GM23338 (cell line): ENCODE measurements at regions not wholly inside any gene's neighbourhood (a gene's known extent, or its start where the extent isn't known, plus 50 kb on each side); places are given as distances from the start of the nearest gene placed in this dataset.

Experiments used
- ATAC-seq: fragments of 200-7000 bp; cut with Tn5 transposase; 3 replicates; pipeline ENCODE4 v1.9.1; 2020
- DNase-seq: peaks from one replicate; pipeline ENCODE4 v3.0.0-alpha.2; 2015; ENCODE audit warnings: low spot score
- H2AFZ ChIP-seq: fragments of 200-600 bp; sonication (generic); 2 replicates; pipeline ENCODE4 v1.8.0; 2016; ENCODE audit warnings: antibody characterized with exemption, mild to moderate bottlenecking, moderate library complexity
- H3F3A ChIP-seq: fragments of 200-600 bp; sonication (generic); replicated peaks from 2 replicates; pipeline ENCODE4 v1.8.0; 2017; ENCODE audit warnings: antibody characterized with exemption, mixed run types, low read depth
- H3K27ac ChIP-seq: fragments of 200-600 bp; sonication (generic); 2 replicates; pipeline ENCODE4 v1.6.1; 2016; ENCODE audit warnings: low read depth
- H3K27me3 ChIP-seq: fragments of 200-600 bp; sonication (generic); 2 replicates; pipeline ENCODE4 v1.8.0; 2016; ENCODE audit warnings: mild to moderate bottlenecking, mixed run types, moderate library complexity; ENCODE audit not compliant: insufficient read depth
- H3K36me3 ChIP-seq: fragments of 200-600 bp; sonication (generic); 2 replicates; pipeline ENCODE4 v1.8.0; 2016; ENCODE audit warnings: mild to moderate bottlenecking; ENCODE audit not compliant: insufficient read depth
- H3K4me1 ChIP-seq: fragments of 200-600 bp; sonication (generic); 2 replicates; pipeline ENCODE4 v1.8.0; 2016; ENCODE audit warnings: mild to moderate bottlenecking, moderate library complexity; ENCODE audit not compliant: insufficient read depth
- H3K4me2 ChIP-seq: fragments of 200-600 bp; sonication (generic); 2 replicates; pipeline ENCODE4 v1.7.1; 2017; ENCODE audit warnings: mixed run types
- H3K4me3 ChIP-seq: fragments of 200-600 bp; sonication (generic); 2 replicates; pipeline ENCODE4 v1.6.1; 2016; ENCODE audit warnings: mixed run types
- H3K79me2 ChIP-seq: fragments of 200-600 bp; sonication (generic); replicated peaks from 2 replicates; pipeline ENCODE4 v1.8.0; 2017; ENCODE audit warnings: mild to moderate bottlenecking; ENCODE audit not compliant: insufficient read depth
- H3K9me2 ChIP-seq: fragments of 200-600 bp; sonication (generic); 2 replicates; pipeline ENCODE4 v1.8.0; 2017; ENCODE audit not compliant: insufficient read depth
- H4K20me1 ChIP-seq: fragments of 200-600 bp; sonication (generic); replicated peaks from 2 replicates; pipeline ENCODE4 v1.8.0; 2017; ENCODE audit warnings: mild to moderate bottlenecking; ENCODE audit not compliant: insufficient read depth
- H3K27ac Mint-ChIP-seq: 2 replicates; pipeline ENCODE4 v1.8.0; 2020; ENCODE audit warnings: inconsistent platforms, mild to moderate bottlenecking, moderate library complexity, mixed read lengths
- H3K27me3 Mint-ChIP-seq: 3 replicates; pipeline ENCODE4 v1.8.0; 2022; ENCODE audit warnings: low read depth, mild to moderate bottlenecking, moderate library complexity, mixed read lengths, inconsistent platforms; ENCODE audit not compliant: insufficient read depth, poor library complexity
- H3K36me3 Mint-ChIP-seq: 3 replicates; pipeline ENCODE4 v1.8.0; 2021; ENCODE audit warnings: low read depth, mild to moderate bottlenecking, inconsistent platforms, moderate library complexity, mixed read lengths
- H3K4me1 Mint-ChIP-seq: 3 replicates; pipeline ENCODE4 v1.8.0; 2020; ENCODE audit warnings: mild to moderate bottlenecking, inconsistent platforms, mixed read lengths
- H3K4me3 Mint-ChIP-seq: 3 replicates; pipeline ENCODE4 v1.8.0; 2021; ENCODE audit warnings: moderate library complexity, mild to moderate bottlenecking, inconsistent platforms, mixed read lengths
- H3K9me3 Mint-ChIP-seq: 3 replicates; pipeline ENCODE4 v1.8.0; 2020; ENCODE audit warnings: moderate library complexity, mild to moderate bottlenecking, inconsistent platforms, mixed read lengths
- CREB1 ChIP-seq: fragments of 250-450 bp; sonication (Bioruptor Pico); IDR thresholded peaks from 2 replicates; pipeline ENCODE4 v1.5.0; 2020; ENCODE audit warnings: low read depth, mild to moderate bottlenecking, moderate library complexity
- EZH2 ChIP-seq: fragments of 200-600 bp; sonication (generic); IDR thresholded peaks from one replicate; pipeline ENCODE4 v1.8.0; 2017; ENCODE audit warnings: antibody characterized with exemption, mild to moderate bottlenecking, low read depth; ENCODE audit not compliant: unreplicated experiment
- EZH2phosphoT487 ChIP-seq: fragments of 200-600 bp; sonication (generic); IDR thresholded peaks from one replicate; pipeline ENCODE4 v1.8.1; 2018; ENCODE audit warnings: antibody characterized with exemption; ENCODE audit not compliant: unreplicated experiment
- JUNB ChIP-seq: IDR thresholded peaks from one replicate; pipeline ENCODE4 v1.6.1; 2016; ENCODE audit warnings: antibody characterized with exemption; ENCODE audit not compliant: unreplicated experiment
- NANOG ChIP-seq: IDR thresholded peaks from 2 replicates; pipeline ENCODE4 v1.6.1; 2016; ENCODE audit warnings: antibody characterized with exemption, borderline replicate concordance
- STAT1 ChIP-seq: IDR thresholded peaks from one replicate; pipeline ENCODE4 v1.6.1; 2016; ENCODE audit warnings: antibody characterized with exemption; ENCODE audit not compliant: unreplicated experiment
- ZNF114 ChIP-seq: fragments of 250-450 bp; sonication (Bioruptor Pico); IDR thresholded peaks from 2 replicates; pipeline ENCODE4 v1.5.0; 2020; ENCODE audit warnings: mild to moderate bottlenecking, moderate library complexity
- ZNF331 ChIP-seq: fragments of 250-450 bp; sonication (Bioruptor Pico); IDR thresholded peaks from 2 replicates; pipeline ENCODE4 v1.5.0; 2020; ENCODE audit warnings: low read depth, mild to moderate bottlenecking, moderate library complexity
- TF ChIP-seq, protein P1 (sequence below), 2 experiments: fragments of 200-600 bp in 1 of 2; sonication (generic) in 1 of 2; conservative IDR thresholded peaks; 2 replicates each; pipeline versions ENCODE4 v1.5.1 to v1.6.1; 2016 to 2017; ENCODE audit warnings: antibody characterized with exemption in 2 of 2, low read depth in 2 of 2, mild to moderate bottlenecking in 2 of 2, moderate library complexity in 1 of 2
- TF ChIP-seq, protein P2 (sequence below): IDR thresholded peaks from one replicate; pipeline ENCODE4 v1.6.1; 2018; ENCODE audit warnings: antibody characterized with exemption; ENCODE audit not compliant: unreplicated experiment
- TF ChIP-seq, protein P3 (sequence below): fragments of 250-450 bp; sonication (Bioruptor Pico); IDR thresholded peaks from 2 replicates; pipeline ENCODE4 v1.5.0; 2020; ENCODE audit warnings: mild to moderate bottlenecking, moderate library complexity

DNA sequence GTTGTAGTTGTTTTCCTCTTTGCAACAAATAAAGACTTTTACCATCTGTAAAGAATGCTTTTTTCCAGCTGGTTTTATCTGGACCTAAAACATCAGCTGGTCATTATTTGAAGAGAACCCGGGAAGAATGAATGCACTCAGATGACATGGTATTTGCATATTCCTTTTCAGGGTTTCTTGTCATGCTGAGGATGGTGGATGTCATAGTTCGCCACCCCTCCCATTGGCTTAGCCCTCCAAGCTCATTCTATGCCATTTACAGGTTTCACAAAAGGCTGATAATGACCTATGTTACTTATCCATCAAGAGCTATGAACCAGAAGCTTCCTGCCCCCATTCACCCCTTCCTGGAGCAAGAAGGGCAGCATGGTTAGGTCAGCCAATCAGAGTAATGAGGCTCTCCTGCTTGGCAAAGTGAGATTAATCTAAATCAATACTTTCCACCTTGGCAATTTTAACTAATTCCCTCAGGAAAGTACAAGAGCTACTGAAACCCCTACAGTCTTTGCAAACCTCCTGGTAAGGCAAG, 440.5 kb upstream of the TLE4 start (continued):
- TF ChIP-seq, protein P1, sequence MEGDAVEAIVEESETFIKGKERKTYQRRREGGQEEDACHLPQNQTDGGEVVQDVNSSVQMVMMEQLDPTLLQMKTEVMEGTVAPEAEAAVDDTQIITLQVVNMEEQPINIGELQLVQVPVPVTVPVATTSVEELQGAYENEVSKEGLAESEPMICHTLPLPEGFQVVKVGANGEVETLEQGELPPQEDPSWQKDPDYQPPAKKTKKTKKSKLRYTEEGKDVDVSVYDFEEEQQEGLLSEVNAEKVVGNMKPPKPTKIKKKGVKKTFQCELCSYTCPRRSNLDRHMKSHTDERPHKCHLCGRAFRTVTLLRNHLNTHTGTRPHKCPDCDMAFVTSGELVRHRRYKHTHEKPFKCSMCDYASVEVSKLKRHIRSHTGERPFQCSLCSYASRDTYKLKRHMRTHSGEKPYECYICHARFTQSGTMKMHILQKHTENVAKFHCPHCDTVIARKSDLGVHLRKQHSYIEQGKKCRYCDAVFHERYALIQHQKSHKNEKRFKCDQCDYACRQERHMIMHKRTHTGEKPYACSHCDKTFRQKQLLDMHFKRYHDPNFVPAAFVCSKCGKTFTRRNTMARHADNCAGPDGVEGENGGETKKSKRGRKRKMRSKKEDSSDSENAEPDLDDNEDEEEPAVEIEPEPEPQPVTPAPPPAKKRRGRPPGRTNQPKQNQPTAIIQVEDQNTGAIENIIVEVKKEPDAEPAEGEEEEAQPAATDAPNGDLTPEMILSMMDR (conservative IDR thresholded peaks at IDR 0.05; ENCODE audit: low read depth in 2 of 2), result no peak
- TF ChIP-seq CREB1 (no peak), EZH2phosphoT487 (no peak), ZNF331 (no peak), ZNF114 (CRISPR knock-in tag) (no peak), NANOG (no peak), JUNB (no peak)
- TF ChIP-seq, protein P2, sequence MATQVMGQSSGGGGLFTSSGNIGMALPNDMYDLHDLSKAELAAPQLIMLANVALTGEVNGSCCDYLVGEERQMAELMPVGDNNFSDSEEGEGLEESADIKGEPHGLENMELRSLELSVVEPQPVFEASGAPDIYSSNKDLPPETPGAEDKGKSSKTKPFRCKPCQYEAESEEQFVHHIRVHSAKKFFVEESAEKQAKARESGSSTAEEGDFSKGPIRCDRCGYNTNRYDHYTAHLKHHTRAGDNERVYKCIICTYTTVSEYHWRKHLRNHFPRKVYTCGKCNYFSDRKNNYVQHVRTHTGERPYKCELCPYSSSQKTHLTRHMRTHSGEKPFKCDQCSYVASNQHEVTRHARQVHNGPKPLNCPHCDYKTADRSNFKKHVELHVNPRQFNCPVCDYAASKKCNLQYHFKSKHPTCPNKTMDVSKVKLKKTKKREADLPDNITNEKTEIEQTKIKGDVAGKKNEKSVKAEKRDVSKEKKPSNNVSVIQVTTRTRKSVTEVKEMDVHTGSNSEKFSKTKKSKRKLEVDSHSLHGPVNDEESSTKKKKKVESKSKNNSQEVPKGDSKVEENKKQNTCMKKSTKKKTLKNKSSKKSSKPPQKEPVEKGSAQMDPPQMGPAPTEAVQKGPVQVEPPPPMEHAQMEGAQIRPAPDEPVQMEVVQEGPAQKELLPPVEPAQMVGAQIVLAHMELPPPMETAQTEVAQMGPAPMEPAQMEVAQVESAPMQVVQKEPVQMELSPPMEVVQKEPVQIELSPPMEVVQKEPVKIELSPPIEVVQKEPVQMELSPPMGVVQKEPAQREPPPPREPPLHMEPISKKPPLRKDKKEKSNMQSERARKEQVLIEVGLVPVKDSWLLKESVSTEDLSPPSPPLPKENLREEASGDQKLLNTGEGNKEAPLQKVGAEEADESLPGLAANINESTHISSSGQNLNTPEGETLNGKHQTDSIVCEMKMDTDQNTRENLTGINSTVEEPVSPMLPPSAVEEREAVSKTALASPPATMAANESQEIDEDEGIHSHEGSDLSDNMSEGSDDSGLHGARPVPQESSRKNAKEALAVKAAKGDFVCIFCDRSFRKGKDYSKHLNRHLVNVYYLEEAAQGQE, result no peak

DNA sequence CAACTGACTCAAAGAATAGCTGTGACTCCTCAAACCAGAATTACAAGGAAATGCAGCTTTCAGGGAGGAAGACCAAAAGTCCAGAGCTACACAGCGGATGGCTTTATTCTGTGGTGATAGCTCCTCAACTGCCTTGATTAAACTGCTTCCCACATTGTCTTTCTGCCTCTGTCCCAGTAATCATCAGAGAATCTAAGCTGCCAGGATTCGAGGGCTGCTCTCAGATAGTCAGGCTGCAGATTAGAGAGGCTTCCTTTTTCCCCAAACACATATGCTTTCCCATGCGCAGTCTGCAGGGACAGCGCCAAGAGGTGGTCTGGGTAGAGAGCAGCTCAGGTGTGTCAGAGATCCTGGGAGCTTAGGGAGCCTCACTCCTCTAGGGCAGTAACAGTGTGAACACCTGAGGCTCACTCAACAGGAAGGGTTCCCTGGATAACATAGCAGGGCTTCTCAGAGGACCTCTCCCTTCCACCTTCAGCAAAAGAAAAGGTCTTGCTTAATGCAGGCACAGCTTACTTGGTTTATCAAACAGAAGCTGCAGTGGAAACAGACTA, 439.9 kb upstream of the TLE4 start:
- peak; percentile 15 for DNase-seq
- no peaks in the 10 kb centered on the region; the same call in 1 of the 2 replicates for H3K4me1 ChIP-seq
- peak; percentile 85 for ATAC-seq
- H3K27me3 ChIP-seq, result no peaks in the 10 kb centered on the region
- H3K36me3 ChIP-seq, result no peaks in the 10 kb centered on the region
- H3K4me2 ChIP-seq, result no peak overlapping the region
- no peaks in the 10 kb centered on the region for H4K20me1 ChIP-seq
- no peaks in the 10 kb centered on the region for H3K9me2 ChIP-seq
- 0 out of 2 replicates have a peak overlapping the region, but pooled peaks have one; percentile 53 for H3K27ac ChIP-seq
- H2AFZ ChIP-seq, result no peak overlapping the region
- H3K27me3 Mint-ChIP-seq, result peaks cover 6% of the 10 kb centered on the region
- no peaks in the 10 kb centered on the region for H3F3A ChIP-seq
- no peaks in the 10 kb centered on the region for H3K9me3 Mint-ChIP-seq
- no peaks in the 10 kb centered on the region for H3K79me2 ChIP-seq
- H3K4me3 Mint-ChIP-seq, result no peak overlapping the region
- no peak overlapping the region for H3K27ac Mint-ChIP-seq
- peaks cover 15% of the 10 kb centered on the region for H3K4me1 Mint-ChIP-seq
- no peaks in the 10 kb centered on the region for H3K36me3 Mint-ChIP-seq
- H3K4me3 ChIP-seq, result no peak overlapping the region
- TF ChIP-seq CREB1 (no peak), EZH2 (no peak), STAT1 (no peak), NANOG (no peak), JUNB (no peak), EZH2phosphoT487 (no peak), ZNF331 (no peak)
- TF ChIP-seq, protein P3, sequence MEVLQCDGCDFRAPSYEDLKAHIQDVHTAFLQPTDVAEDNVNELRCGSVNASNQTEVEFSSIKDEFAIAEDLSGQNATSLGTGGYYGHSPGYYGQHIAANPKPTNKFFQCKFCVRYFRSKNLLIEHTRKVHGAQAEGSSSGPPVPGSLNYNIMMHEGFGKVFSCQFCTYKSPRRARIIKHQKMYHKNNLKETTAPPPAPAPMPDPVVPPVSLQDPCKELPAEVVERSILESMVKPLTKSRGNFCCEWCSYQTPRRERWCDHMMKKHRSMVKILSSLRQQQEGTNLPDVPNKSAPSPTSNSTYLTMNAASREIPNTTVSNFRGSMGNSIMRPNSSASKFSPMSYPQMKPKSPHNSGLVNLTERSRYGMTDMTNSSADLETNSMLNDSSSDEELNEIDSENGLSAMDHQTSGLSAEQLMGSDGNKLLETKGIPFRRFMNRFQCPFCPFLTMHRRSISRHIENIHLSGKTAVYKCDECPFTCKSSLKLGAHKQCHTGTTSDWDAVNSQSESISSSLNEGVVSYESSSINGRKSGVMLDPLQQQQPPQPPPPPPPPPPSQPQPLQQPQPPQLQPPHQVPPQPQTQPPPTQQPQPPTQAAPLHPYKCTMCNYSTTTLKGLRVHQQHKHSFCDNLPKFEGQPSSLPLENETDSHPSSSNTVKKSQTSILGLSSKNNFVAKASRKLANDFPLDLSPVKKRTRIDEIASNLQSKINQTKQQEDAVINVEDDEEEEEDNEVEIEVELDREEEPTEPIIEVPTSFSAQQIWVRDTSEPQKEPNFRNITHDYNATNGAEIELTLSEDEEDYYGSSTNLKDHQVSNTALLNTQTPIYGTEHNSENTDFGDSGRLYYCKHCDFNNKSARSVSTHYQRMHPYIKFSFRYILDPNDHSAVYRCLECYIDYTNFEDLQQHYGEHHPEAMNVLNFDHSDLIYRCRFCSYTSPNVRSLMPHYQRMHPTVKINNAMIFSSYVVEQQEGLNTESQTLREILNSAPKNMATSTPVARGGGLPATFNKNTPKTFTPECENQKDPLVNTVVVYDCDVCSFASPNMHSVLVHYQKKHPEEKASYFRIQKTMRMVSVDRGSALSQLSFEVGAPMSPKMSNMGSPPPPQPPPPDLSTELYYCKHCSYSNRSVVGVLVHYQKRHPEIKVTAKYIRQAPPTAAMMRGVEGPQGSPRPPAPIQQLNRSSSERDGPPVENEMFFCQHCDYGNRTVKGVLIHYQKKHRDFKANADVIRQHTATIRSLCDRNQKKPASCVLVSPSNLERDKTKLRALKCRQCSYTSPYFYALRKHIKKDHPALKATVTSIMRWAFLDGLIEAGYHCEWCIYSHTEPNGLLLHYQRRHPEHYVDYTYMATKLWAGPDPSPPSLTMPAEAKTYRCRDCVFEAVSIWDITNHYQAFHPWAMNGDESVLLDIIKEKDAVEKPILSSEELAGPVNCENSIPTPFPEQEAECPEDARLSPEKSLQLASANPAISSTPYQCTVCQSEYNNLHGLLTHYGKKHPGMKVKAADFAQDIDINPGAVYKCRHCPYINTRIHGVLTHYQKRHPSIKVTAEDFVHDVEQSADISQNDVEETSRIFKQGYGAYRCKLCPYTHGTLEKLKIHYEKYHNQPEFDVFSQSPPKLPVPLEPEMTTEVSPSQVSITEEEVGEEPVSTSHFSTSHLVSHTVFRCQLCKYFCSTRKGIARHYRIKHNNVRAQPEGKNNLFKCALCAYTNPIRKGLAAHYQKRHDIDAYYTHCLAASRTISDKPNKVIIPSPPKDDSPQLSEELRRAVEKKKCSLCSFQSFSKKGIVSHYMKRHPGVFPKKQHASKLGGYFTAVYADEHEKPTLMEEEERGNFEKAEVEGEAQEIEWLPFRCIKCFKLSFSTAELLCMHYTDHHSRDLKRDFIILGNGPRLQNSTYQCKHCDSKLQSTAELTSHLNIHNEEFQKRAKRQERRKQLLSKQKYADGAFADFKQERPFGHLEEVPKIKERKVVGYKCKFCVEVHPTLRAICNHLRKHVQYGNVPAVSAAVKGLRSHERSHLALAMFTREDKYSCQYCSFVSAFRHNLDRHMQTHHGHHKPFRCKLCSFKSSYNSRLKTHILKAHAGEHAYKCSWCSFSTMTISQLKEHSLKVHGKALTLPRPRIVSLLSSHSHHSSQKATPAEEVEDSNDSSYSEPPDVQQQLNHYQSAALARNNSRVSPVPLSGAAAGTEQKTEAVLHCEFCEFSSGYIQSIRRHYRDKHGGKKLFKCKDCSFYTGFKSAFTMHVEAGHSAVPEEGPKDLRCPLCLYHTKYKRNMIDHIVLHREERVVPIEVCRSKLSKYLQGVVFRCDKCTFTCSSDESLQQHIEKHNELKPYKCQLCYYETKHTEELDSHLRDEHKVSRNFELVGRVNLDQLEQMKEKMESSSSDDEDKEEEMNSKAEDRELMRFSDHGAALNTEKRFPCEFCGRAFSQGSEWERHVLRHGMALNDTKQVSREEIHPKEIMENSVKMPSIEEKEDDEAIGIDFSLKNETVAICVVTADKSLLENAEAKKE (CRISPR knock-in tag), result no peak
